Globus pallidus (tissue), 1 donor: ENCODE measurements at regions not wholly inside any gene's neighbourhood (a gene's known extent, or its start where the extent isn't known, plus 50 kb on each side); places are given as distances from the start of the nearest gene placed in this dataset.

Experiments used
- DNase-seq: peaks from one replicate; pipeline ENCODE4 v3.0.0-alpha.2; 2015; ENCODE audit warnings: low spot score

DNA sequence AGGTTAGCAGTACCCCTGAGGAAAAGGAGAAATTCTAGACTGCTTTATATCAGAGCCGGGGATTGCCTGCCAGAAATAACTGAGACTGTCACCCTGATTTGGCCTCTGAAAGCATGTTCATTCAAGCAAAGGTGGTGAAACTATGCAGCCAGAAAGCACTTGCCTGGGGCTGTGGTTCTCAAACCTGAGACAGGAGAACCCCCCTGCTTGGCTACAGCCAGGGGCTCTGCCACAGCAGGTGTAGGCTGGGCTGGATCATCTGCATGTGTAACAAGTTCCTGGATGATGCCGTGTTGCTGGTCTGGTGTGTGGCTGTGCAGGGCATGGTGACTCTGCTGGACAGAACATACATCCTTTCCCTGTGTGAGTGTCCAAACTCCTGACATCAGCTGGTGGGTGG is 157.8 kb downstream of the NXNL2 start:
- DNase-seq: no peak

- no peak for DNase-seq
Observed at GRCh38 chr9:88694625-88695024, 159.6 kb downstream of the NXNL2 start.

DNA sequence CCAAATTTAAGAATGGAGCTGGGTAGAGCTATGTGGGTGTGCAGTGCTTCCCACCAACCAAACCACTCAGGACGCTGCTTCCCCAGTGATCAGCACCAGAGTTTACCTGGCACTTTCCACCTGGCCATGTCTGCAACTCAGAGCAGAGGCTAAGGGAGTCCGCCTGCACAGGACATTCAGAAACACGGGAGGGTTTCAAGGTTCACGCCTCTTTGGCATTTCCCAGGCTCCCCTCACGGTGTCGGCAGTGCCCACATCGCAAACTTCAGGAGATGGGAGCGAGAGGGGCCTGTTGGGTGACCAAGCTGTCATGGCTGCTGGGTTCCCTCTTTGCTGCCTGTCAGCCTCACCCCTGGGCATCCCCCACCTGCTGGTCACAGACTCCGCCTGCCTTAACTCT is 161.5 kb downstream of the NXNL2 start:
- DNase-seq: no peak

DNA sequence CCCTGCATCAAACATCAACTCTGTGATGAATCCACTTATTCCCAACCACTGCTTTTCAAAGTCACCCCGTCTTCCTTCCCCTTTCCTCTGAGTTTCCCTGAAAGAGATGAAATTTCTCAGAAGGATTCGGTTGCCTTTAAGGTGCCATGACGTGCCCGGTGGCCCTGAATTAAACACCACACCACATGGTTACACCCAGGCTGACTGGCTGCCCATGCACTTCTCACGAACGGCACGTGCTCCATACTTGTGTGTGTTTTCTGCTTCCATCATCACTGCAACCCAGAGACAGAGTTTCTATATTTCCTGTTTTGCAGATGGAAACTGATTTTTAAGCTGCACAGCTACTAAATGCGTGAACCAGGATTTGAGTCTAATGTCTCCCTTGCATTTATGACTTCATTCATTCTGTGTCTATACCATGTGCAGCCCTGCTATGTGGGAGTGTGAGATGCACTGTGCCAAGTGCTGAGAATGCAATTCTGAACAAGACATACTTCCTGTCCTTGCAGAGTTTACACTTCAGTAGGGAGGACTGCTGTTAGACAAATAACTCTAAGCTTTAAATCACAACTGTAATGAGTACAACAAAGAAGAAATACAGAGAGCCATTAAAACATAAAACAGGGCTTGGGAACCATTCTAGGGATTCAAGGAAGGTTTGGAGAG is 162.9 kb downstream of the NXNL2 start:
- DNase-seq: no peak

GRCh38 chr9:88702985-88703384 is 168.0 kb downstream of the NXNL2 start:
- no peak for DNase-seq

GRCh38 chr9:88706193-88707113 is 171.5 kb downstream of the NXNL2 start:
- peak; percentile 3 for DNase-seq

DNA sequence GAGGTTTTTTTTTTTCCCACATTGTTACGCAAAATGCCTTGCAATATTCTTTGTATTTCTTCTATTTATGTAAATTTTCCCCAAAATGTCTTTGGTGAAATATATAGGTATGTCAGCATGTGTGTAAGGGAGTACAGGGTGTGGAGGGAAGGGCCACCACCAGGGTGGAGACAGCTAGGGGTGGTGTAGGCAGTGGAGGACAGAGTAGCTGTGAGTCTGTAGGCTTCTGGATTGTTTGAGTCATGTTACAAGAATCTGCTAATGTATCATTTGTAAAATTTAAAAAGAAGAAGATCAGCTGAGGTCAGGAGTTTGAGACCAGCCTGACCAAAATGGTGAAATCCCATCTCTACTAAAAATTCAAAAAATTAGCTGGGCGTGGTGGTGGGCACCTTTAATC is 175.5 kb downstream of the NXNL2 start:
- DNase-seq: no peak

DNA sequence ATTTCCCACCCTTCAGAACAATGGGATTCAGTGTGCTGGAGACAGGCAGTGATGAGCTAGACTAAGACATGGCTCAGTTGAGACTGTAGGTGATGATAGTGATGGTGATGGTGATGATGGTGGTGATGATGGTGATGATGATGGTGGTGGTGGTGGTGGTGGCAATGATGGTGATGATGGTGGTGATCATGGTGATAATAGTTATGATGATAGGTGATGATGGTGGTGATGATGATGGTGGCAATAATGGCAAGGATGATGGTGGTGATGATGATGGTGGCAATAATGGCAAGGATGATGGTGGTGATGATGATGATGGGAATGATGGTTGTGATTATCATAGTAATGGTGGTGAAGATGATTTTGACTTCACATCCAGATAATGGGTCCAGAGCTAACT is 176.7 kb downstream of the NXNL2 start:
- DNase-seq: no peak

DNA sequence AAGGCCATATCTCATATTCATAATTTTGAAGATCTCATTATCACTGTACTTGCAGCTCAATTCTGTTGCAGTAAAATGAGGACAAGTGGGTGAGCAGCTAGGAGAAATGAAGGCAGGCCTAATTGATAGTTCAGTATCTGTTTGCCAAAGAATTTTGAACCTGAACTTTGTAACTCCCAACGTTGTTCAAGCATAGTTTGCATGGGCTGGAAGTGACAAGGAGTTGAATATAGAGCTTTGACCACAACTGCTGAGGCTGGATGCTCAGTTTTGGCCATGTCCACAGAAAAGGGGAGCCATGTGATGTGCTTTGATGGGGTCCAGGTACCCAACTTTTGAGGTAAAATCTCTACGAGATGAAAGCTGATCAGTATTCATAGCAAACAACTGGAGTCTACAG is 177.5 kb downstream of the NXNL2 start:
- no peak for DNase-seq

- DNase-seq: no peak
Observed at GRCh38 chr9:88713010-88713409, 178.0 kb downstream of the NXNL2 start.

GRCh38 chr9:88716596-88717290 is 181.8 kb downstream of the NXNL2 start:
- no peak for DNase-seq

DNA sequence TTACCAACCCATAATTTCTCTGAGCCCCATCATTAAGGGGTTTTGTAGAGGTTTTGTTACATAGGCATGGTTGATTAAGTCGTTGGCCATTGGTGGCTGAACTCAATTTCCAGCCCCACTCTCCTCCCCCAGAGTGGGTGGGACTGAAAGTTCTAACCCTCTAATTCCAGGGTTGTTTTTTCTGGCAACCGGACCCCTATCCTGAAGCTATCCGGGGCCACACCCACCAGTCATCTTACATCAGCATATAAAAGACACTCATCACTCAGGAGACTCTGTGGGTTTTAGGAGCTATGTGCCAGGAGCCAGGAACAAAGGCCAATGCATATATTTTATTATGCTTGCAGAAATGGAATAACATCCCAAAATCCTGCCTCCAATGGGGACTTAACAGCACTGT is 186.0 kb downstream of the NXNL2 start:
- DNase-seq: no peak

DNA sequence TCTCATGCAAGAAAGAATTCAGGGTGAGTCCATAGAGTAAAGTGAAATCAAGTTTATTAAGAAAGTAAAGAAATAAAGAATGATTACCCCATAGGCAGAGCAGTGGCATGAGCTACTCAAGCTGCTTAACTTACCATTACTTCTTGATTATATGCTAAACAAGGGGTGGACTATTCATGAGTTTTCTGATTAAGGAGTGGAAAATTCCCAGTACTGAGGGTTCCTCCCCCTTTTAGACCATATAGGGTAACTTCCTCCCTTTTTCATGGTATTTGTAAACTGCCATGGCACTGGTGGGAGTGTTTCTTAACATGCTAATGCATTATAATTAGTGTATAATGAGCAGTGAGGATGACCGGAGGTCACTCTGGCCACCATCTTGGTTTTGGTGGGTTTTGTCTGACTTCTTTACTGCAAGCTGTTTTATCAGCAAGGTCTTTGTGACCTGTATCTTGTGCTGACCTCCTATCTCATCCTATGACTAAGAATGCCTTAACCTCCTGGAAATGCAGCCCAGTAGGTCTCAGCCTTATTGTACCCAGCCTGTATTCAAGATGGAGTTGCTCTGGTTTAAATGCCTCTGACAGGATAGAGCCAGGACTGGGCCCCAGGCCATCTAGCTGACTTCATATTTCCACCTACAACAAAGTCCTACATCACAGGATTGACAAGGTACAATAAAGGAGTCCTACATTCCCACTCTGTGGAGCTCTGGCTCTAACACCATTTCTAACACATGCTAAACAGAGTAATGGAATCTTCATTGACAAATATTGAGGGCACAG is 186.7 kb downstream of the NXNL2 start:
- DNase-seq: no peak

- no peak for DNase-seq
Observed at GRCh38 chr9:88722753-88723152, 187.8 kb downstream of the NXNL2 start.

GRCh38 chr9:88723751-88724150 is 188.8 kb downstream of the NXNL2 start:
- no peak for DNase-seq

- no peak for DNase-seq
Observed at GRCh38 chr9:88724331-88724730, 189.4 kb downstream of the NXNL2 start.

DNA sequence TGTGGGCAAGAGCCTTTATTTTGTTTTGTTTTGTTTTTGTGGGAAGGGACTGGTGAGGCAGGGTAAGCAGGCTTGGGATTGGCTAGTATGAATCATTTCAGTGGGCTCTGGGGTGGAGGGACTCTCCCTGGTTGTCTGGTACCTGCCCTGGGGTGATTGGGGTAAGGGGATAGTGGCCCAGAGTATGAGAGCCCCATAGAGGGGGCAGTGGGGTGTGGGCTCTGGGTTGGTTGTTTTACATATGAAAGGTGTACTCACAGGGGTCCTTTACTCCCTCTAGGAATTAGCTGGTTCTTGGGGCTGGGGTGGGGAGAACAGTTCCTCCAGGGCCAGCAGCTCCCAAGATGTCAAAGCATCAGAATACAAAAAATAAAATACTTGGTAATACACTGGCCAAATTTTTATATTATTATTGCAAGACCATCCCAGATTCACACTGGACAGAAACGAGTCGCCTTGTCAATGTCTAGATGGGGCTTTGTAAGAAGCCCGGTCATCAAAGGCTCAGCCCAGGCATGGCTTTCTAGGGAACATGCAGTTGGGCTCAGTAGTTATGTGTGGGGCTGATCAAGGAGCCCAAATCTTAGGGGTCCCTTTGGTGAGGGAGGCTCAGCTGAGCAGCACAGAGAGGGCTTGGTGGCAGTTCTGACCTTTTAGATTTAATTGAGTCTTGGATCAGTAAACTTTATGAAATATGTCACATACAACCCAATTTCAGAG is 190.5 kb downstream of the NXNL2 start:
- no peak for DNase-seq

DNA sequence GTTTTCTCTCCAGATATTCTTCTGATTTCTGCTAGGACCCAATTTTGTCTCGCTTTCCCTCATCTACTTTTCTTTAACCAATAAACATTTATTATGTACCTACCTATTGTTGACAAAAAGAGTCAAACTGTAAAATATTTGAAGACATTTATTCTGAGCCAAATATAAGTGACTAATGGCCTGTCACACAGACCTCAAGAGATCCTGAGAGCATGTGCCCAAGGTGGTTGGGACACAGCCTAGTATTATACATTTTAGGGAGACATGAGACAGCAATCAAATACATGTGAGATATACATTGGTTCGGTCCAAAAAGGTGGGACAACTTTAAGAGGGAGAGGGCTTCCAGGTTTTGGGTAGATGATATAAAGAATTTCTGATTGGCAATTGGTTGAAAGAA is 191.8 kb downstream of the NXNL2 start:
- no peak for DNase-seq

GRCh38 chr9:88730780-88731179 is 195.8 kb downstream of the NXNL2 start:
- no peak for DNase-seq

- DNase-seq: peak; percentile 45
Observed at GRCh38 chr9:88732128-88732527, 197.2 kb downstream of the NXNL2 start.

DNA sequence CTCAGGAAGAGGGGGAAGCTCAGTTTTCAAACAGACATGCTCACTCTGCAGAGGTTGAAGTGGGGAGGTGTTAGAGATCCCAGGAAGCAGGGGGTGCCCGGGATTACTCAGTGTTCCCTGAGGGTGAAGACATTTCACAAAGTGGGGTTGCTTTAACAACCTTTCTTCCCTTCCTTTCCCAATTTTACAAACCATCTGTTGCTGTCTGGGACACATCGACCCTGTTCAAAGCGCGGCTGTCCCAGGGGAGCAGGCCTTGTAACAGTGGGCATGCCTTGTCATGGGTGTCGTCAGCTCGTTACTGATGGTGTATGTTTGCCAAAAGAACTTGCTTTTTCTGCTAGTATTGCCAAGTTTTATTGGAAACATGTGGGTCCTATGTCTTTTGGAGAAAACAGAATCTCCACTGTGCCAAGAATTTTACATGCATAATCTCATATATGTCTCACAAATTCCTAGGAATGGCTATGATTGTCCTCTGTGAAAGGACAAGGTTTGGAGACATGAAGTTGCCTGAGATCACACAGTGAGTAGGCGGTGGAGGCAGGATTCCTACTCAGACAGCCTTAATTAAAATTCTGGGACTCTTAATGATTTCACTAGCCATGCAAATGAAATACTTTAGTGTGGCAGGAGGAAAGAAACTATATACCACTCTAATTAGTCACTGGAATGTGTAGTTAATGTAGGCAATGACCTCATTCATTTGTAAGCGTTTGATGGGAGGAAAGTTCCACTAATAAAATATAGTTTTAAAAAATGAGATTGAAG is 198.9 kb downstream of the NXNL2 start:
- no peak for DNase-seq
